CD14-positive monocyte (primary cell): ENCODE measurements at regions not wholly inside any gene's neighbourhood (a gene's known extent, or its start where the extent isn't known, plus 50 kb on each side); places are given as distances from the start of the nearest gene placed in this dataset.

Experiments
- DNase-seq, 3 donors: peaks; one replicate each; pipeline ENCODE4 v3.0.0-alpha.2; 2011 to 2022
- H2AFZ ChIP-seq: 2 replicates; pipeline ENCODE4 v1.6.0; 2012; ENCODE audit warnings: mild to moderate bottlenecking, low read depth, low read length, inconsistent platforms; ENCODE audit not compliant: insufficient read depth, poor library complexity, severe bottlenecking
- H3K27ac ChIP-seq, 2 donors: 1 replicate in 1 of 2; 2 replicates in 1 of 2; pipeline ENCODE4 v1.5.1; 2012 to 2013; ENCODE audit warnings: low read length in 2 of 2, control low read depth in 1 of 2, inconsistent platforms in 1 of 2, low read depth in 1 of 2, mild to moderate bottlenecking in 1 of 2
- H3K27me3 ChIP-seq, 2 donors: one replicate each; pipeline versions ENCODE4 v1.6.0 to v1.6.1; 2011 to 2013; ENCODE audit warnings: low read length in 2 of 2; ENCODE audit not compliant: control insufficient read depth in 2 of 2, insufficient read depth in 2 of 2
- H3K36me3 ChIP-seq, 2 donors: replicated peaks in 1 of 2; 1 replicate in 1 of 2; 2 replicates in 1 of 2; pipeline versions ENCODE4 v1.5.1 to v1.6.1; 2012 to 2013; ENCODE audit warnings: low read length in 2 of 2, control low read depth in 1 of 2, inconsistent platforms in 1 of 2, mild to moderate bottlenecking in 1 of 2; ENCODE audit not compliant: insufficient read depth in 2 of 2, control insufficient read depth in 1 of 2
- H3K4me1 ChIP-seq, 2 donors: 1 replicate in 1 of 2; 2 replicates in 1 of 2; pipeline versions ENCODE4 v1.5.1 to v1.6.1; 2012 to 2013; ENCODE audit warnings: low read length in 2 of 2, control low read depth in 1 of 2, inconsistent platforms in 1 of 2, mild to moderate bottlenecking in 1 of 2, moderate library complexity in 1 of 2; ENCODE audit not compliant: insufficient read depth in 2 of 2, control insufficient read depth in 1 of 2
- H3K4me2 ChIP-seq: replicated peaks from 2 replicates; pipeline ENCODE3; 2012; ENCODE audit warnings: low read length, moderate library complexity, mild to moderate bottlenecking; ENCODE audit not compliant: poor library complexity, severe bottlenecking; ENCODE audit errors: extremely low read depth
- H3K4me3 ChIP-seq, 3 experiments: fragments of 200-600 bp in 1 of 3; sonication (generic) in 1 of 3; replicated peaks in 1 of 3; 1 replicate in 2 of 3; 2 replicates in 1 of 3; pipeline ENCODE4 v1.5.1; 2011 to 2013; ENCODE audit warnings: low read length in 3 of 3, mild to moderate bottlenecking in 3 of 3, control low read depth in 2 of 3, low read depth in 2 of 3, inconsistent platforms in 1 of 3, moderate library complexity in 1 of 3
- H3K79me2 ChIP-seq: 2 replicates; pipeline ENCODE4 v1.6.0; 2012; ENCODE audit warnings: mild to moderate bottlenecking, control low read depth, inconsistent platforms, low read length, moderate library complexity; ENCODE audit not compliant: insufficient read depth
- H3K9ac ChIP-seq: 2 replicates; pipeline ENCODE4 v1.6.0; 2017; ENCODE audit warnings: low read length, mild to moderate bottlenecking; ENCODE audit not compliant: insufficient read depth, poor library complexity, severe bottlenecking
- H3K9me3 ChIP-seq, 2 donors: replicated peaks in 1 of 2; 1 replicate in 1 of 2; 2 replicates in 1 of 2; pipeline versions ENCODE4 v1.5.1 to v1.6.1; 2012 to 2013; ENCODE audit warnings: low read length in 2 of 2, control low read depth in 1 of 2; ENCODE audit not compliant: control insufficient read depth in 1 of 2, insufficient read depth in 1 of 2
- H4K20me1 ChIP-seq: 2 replicates; pipeline ENCODE4 v1.6.0; 2012; ENCODE audit warnings: mild to moderate bottlenecking, low read length, control low read depth, moderate library complexity; ENCODE audit not compliant: insufficient read depth
- H3K27ac Mint-ChIP-seq, 7 donors: one replicate each; pipeline ENCODE4 v1.8.0; 2020; ENCODE audit warnings: mild to moderate bottlenecking in 7 of 7, mixed read lengths in 7 of 7, moderate library complexity in 6 of 7, inconsistent platforms in 2 of 7
- H3K27me3 Mint-ChIP-seq, 3 donors: one replicate each; pipeline ENCODE4 v1.8.0; 2021 to 2022; ENCODE audit warnings: low read depth in 3 of 3, mild to moderate bottlenecking in 3 of 3, mixed read lengths in 3 of 3, moderate library complexity in 3 of 3, inconsistent platforms in 1 of 3
- H3K36me3 Mint-ChIP-seq, 2 donors: one replicate each; pipeline ENCODE4 v1.8.0; 2020; ENCODE audit warnings: mixed read lengths in 2 of 2, inconsistent platforms in 1 of 2, mild to moderate bottlenecking in 1 of 2
- H3K4me1 Mint-ChIP-seq: one replicate; pipeline ENCODE4 v1.8.0; 2020; ENCODE audit warnings: mild to moderate bottlenecking, mixed read lengths
- H3K4me3 Mint-ChIP-seq, 2 donors: one replicate each; pipeline ENCODE4 v1.8.0; 2020; ENCODE audit warnings: mild to moderate bottlenecking in 2 of 2, mixed read lengths in 2 of 2, moderate library complexity in 1 of 2
- H3K9me3 Mint-ChIP-seq, 7 donors: one replicate each; pipeline ENCODE4 v1.8.0; 2020 to 2022; ENCODE audit warnings: mixed read lengths in 7 of 7, mild to moderate bottlenecking in 6 of 7, moderate library complexity in 6 of 7, inconsistent platforms in 2 of 7
- CTCF ChIP-seq: fragments of 200-600 bp; IDR thresholded peaks from one replicate; pipeline ENCODE4 v1.8.0; 2022; ENCODE audit warnings: antibody characterized with exemption, mild to moderate bottlenecking
- WGBS: methylation state at CpG from one replicate; pipeline ENCODE4 v1.1.5; 2013; ENCODE audit warnings: missing lambda C conversion rate; ENCODE audit not compliant: insufficient coverage; 5-methylcytosine and 5-hydroxymethylcytosine counted together
- intact Hi-C, 2 donors: fragments of 100-400 bp; cut with micrococcal nuclease; formaldehyde crosslinking; loops; one replicate each; pipeline versions ENCODE4 v1.15.0 to v1.15.1; 2023

DNA sequence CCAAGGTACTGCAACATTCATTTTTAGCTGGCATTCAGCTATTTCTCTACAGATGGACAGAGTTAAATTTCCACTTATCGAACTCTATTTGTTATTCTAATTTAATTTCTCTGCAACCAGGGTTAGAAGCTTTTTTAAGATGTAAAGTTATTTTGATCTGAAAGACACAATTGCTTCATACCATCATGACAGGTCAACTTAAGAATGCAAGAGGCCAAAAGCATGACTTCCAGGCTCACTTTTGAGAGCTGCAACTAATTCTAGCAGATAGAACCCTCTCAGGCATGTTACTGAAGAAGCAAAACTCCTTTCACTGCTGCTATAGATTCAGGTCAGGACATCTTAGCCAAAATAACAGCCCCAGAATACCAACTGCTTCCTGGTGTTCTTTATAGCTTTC, 86.5 kb upstream of the GALNT18 start:
- Histone ChIP-seq H3K79me2 (no peaks in the 10 kb centered on the region), H3K4me1 (no peaks in the 10 kb centered on the region), H3K9me3 (no peaks in the 10 kb centered on the region), H3K27me3 (no peaks in the 10 kb centered on the region), H4K20me1 (no peaks in the 10 kb centered on the region), H3K9ac (no peak overlapping the region), H3K4me2 (no peak overlapping the region), H3K4me3 (no peak overlapping the region), H2AFZ (no peak overlapping the region), H3K36me3 (no peaks in the 10 kb centered on the region), H3K27ac (no peak overlapping the region)
- Mint-ChIP-seq H3K27ac (no peak overlapping the region), H3K27me3 (peaks cover 4 to 11% (median 8%) of the 10 kb centered on the region in 3 donors), H3K9me3 (peaks cover 0 to 6% (median 2%) of the 10 kb centered on the region in 7 donors), H3K4me1 (no peaks in the 10 kb centered on the region), H3K36me3 (no peaks in the 10 kb centered on the region), H3K4me3 (no peak overlapping the region)
- WGBS = no CpG with 5 or more reads among the region's 1 CpG
- intact Hi-C loops = no loop called here
- TF ChIP-seq CTCF = no peak
- DNase-seq = no peak

DNA sequence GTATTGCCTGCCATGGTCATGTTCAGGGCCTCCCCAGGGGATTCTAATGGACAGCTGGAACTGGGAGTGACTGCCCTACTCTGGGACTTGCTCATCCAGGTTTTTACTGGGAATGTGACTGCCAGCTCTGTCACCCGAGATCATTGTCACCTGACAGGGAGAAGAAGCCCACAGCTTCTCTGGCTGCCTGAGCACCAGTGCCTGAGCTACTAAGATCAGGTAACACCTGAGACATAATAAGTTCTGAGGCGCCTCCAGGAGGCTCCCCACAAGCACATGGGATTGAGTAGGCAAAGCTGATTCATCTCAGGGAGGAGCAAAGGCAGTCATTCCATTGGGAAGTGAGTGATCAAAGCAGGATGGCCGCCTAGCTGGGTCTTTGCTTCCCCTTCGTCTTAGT, 84.2 kb upstream of the GALNT18 start:
- no peak overlapping the region for H3K9ac ChIP-seq
- H3K4me3 ChIP-seq = no peak overlapping the region
- Mint-ChIP-seq H3K9me3 (peaks cover 0 to 2% (median 0%) of the 10 kb centered on the region in 7 donors), H3K4me3 (no peak overlapping the region), H3K27me3 (peaks cover 4 to 11% (median 11%) of the 10 kb centered on the region in 3 donors), H3K36me3 (no peaks in the 10 kb centered on the region), H3K27ac (no peak overlapping the region), H3K4me1 (no peaks in the 10 kb centered on the region)
- H2AFZ ChIP-seq = no peak overlapping the region
- no peaks in the 10 kb centered on the region for H3K79me2 ChIP-seq
- H3K27me3 ChIP-seq = no peaks in the 10 kb centered on the region
- no peaks in the 10 kb centered on the region for H3K4me1 ChIP-seq
- no peak overlapping the region for H3K27ac ChIP-seq
- WGBS = 72% methylated on average over 3 of the region's 4 CpGs
- no peaks in the 10 kb centered on the region for H3K36me3 ChIP-seq
- DNase-seq = no peak
- TF ChIP-seq CTCF = no peak
- no peaks in the 10 kb centered on the region for H3K9me3 ChIP-seq
- intact Hi-C loops = no loop called here
- no peaks in the 10 kb centered on the region for H4K20me1 ChIP-seq
- no peak overlapping the region for H3K4me2 ChIP-seq
